Fibroblast of pulmonary artery (primary cell): ENCODE measurements at regions not wholly inside any gene's neighbourhood (a gene's known extent, or its start where the extent isn't known, plus 50 kb on each side); places are given as distances from the start of the nearest gene placed in this dataset.
A peak's percentile ranks its signal among the peaks of the same experiment; 100 is the strongest.

Source experiments
- DNase-seq: peaks from one replicate; pipeline ENCODE4 v3.0.0-alpha.2; 2010; ENCODE audit warnings: low read depth
- H3K4me3 ChIP-seq: replicated peaks from 2 replicates; pipeline ENCODE4 v1.5.1; 2011; ENCODE audit warnings: low read depth, mild to moderate bottlenecking, control low read depth, low read length, moderate library complexity
- TF ChIP-seq, protein P1 (sequence below): IDR thresholded peaks from 2 replicates; pipeline ENCODE4 v1.5.1; 2011; ENCODE audit warnings: mild to moderate bottlenecking, control low read depth, low read length, inconsistent platforms; ENCODE audit errors: missing control alignments

DNA sequence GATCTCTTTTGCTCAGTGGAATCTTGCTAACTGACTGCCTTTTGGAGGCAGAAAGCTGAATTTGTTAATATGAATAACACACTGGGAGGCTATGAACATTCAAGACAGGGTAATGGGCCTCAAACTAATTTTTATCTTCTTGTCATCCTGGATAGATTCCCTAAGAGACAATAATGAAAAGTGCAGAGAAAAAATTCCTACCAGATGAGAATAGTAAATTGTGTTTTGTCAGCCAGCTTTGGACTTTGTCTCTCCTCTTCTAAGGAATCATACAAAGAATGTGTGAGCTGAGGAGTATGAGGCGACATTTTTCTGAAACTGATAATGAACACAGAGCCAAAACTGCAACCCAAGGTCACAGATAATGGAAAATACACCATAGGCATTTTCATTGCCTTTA lies 649.3 kb downstream of the IQCM start:
- H3K4me3 ChIP-seq, result no peak overlapping the region
- TF ChIP-seq, protein P1, sequence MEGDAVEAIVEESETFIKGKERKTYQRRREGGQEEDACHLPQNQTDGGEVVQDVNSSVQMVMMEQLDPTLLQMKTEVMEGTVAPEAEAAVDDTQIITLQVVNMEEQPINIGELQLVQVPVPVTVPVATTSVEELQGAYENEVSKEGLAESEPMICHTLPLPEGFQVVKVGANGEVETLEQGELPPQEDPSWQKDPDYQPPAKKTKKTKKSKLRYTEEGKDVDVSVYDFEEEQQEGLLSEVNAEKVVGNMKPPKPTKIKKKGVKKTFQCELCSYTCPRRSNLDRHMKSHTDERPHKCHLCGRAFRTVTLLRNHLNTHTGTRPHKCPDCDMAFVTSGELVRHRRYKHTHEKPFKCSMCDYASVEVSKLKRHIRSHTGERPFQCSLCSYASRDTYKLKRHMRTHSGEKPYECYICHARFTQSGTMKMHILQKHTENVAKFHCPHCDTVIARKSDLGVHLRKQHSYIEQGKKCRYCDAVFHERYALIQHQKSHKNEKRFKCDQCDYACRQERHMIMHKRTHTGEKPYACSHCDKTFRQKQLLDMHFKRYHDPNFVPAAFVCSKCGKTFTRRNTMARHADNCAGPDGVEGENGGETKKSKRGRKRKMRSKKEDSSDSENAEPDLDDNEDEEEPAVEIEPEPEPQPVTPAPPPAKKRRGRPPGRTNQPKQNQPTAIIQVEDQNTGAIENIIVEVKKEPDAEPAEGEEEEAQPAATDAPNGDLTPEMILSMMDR, result no peak
- no peak for DNase-seq

DNA sequence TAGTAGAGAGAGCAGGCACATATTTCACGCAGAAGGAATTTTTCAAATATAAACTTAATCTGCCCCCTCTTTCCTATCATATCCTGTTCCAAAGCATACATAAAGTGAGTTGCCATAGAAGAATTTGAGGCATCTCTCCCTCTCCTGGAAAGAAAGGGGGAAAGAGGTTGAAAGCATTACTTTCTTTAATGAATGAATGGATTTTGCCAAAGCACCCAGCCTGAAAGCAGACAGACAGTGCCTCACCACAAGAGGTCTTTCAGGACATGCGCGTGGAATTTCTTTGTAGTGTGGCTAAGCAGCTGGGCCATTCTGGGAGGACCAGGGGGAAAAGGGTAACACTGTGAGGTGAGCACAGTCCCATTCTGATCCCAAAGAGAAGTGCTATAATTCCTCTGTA lies 651.4 kb downstream of the IQCM start:
- peak; percentile 66 for DNase-seq
- TF ChIP-seq, protein P1, result no peak
- no peak overlapping the region for H3K4me3 ChIP-seq

DNA sequence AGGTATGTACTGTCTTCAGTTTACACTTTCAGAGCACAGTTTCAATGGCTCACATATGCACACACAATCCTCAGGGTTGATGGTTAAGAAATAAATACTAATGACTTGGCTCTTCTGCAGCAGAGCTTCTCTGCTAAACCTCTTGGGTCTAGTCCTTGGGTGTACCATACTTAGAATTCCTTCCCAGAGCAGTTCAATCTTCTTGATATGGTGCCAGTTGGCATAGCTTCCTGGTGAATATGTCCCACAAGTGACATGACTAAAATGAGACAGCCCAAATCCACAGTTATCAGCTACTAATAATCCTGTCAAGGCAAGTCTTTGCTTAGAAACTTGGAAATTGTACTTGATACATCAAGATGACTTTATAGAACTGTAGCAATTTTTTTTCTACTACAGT lies 654.4 kb downstream of the IQCM start:
- no peak overlapping the region for H3K4me3 ChIP-seq
- TF ChIP-seq, protein P1, result no peak
- DNase-seq, result peak; percentile 60

DNA sequence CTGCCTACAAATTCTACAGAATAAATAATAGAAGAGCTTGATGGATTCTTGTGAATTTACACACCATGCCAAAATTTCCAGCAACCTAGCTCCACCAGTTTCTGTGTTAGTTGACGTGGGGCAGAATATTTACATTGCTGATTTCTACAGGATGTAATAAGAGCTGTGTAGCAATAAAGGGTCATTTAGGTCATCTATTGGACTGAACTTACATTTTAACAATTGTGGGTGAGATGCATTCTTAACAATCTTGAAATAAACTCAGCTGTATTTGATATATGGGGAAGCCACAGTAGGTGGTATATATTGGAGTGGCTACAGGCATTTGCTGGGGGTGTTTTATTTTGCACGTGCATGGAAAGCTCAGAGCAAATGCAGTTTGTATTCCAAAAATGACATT lies 655.3 kb downstream of the IQCM start:
- TF ChIP-seq, protein P1, result no peak
- no peak overlapping the region for H3K4me3 ChIP-seq
- no peak for DNase-seq

DNA sequence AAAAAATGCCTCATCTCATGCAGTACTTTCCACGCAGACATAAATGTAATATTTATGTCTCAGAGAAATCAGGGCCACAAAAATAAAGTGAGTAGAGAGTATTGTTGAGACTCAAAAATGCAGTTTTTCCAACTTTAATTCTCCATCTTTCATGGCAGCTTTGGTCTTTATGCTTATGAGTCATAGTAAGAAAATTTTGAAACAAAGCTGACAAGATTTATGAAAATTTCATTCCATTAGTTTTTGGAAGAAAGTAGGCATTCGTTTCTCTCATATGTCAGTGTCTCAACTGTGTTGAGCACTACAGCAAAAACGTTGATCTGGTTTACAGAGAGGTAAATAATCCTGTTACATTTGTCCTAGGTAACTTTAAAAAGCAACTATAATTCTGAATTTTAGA lies 656.8 kb downstream of the IQCM start:
- no peak overlapping the region for H3K4me3 ChIP-seq
- DNase-seq, result no peak
- TF ChIP-seq, protein P1, result no peak

DNA sequence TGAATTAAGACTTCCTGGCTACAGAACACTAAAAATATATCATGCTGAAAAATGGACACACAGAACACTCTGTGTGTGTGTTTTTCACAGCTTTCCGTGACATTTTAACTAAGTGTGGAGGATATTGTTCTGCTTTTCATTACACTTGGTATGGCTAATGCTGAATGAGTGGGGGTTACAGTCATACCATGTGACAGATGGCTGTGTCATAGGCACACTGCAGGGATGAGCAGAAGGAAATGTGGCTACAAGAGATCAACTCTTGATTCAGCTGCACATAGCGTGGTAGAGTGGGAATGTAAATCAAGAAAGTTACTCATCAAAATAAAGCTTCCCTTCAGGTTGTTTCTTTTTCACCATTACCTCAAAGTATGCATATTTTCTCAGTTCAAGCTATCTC lies 669.8 kb downstream of the IQCM start:
- no peak overlapping the region for H3K4me3 ChIP-seq
- no peak for DNase-seq

DNA sequence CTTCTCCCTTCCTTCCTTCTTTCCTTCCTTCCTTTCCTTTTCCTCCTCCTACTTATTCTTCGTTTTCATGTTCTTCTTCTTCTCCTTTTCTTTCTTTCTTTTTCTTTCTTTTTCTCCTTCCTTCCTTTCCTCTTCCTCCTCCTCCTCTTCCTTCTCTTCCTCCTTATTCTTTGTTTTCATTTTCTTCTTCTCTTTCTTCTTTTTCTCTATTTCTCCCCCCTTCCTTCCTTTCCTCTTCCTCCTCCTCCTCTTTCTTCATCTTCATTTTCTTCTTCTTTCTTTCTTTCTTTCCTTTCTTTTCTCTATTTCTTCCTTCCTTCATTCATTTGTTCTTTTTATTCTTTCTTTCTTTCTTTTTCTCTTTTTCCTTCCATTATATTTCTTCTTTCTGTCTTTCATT lies 671.6 kb downstream of the IQCM start:
- TF ChIP-seq, protein P1, result no peak
- no peak overlapping the region for H3K4me3 ChIP-seq
- DNase-seq, result no peak

More for the DNA sequence above, 669.8 kb downstream of the IQCM start:
- TF ChIP-seq, protein P1, result no peak
